Mucosa of rectum (tissue), 2 donors: ENCODE measurements at regions not wholly inside any gene's neighbourhood (a gene's known extent, or its start where the extent isn't known, plus 50 kb on each side); places are given as distances from the start of the nearest gene placed in this dataset.
"Not testable (repeated sequence)": the region's sequence is repeated elsewhere in the genome, so short reads cannot be mapped to it uniquely, and the experiment has no call there.

ENCODE experiments used
- H3K27ac ChIP-seq, 2 donors: one replicate each; pipeline ENCODE4 v1.7.0; 2013; ENCODE audit warnings: inconsistent platforms in 2 of 2, low read depth in 2 of 2, low read length in 2 of 2
- H3K27me3 ChIP-seq, 2 donors: one replicate each; pipeline ENCODE4 v1.7.0; 2013; ENCODE audit warnings: low read length in 2 of 2; ENCODE audit not compliant: control insufficient read depth in 2 of 2, insufficient read depth in 2 of 2
- H3K36me3 ChIP-seq, 2 donors: one replicate each; pipeline ENCODE4 v1.7.0; 2013; ENCODE audit warnings: low read length in 2 of 2; ENCODE audit not compliant: control insufficient read depth in 2 of 2, insufficient read depth in 2 of 2
- H3K4me1 ChIP-seq, 2 donors: one replicate each; pipeline ENCODE4 v1.7.0; 2013; ENCODE audit warnings: low read length in 2 of 2, mild to moderate bottlenecking in 1 of 2; ENCODE audit not compliant: control insufficient read depth in 2 of 2, insufficient read depth in 2 of 2
- H3K4me3 ChIP-seq, 2 donors: one replicate each; pipeline ENCODE4 v1.7.0; 2013; ENCODE audit warnings: low read length in 2 of 2
- H3K9ac ChIP-seq, 2 donors: one replicate each; pipeline ENCODE4 v1.7.0; 2013; ENCODE audit warnings: low read length in 2 of 2, low read depth in 1 of 2, mild to moderate bottlenecking in 1 of 2
- H3K9me3 ChIP-seq, 2 donors: one replicate each; pipeline ENCODE4 v1.7.0; 2013; ENCODE audit warnings: low read length in 2 of 2; ENCODE audit not compliant: control insufficient read depth in 2 of 2
- donor health status: healthy.
- donor health status: Normal muscosa, but diverticular disease.

DNA sequence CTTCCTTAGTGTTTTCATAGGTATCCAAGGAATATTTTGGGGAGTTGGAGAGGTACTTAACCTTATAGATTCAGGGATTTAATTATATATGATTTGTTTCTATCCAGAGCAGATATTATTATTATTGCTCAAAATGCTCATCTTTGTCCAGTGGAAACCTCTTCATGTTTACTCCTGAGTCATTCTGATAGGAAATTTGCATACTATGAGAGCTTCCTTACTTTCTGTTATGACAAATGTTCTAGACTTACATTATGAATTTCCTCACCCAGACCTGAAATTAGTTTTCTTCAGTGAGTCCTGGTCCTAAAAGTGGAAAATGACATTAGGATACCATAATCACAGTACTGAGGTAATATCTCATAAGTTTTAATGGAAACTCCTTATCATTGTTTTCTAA lies 57.5 kb upstream of the PLPPR5 start:
- no peak overlapping the region for H3K27ac ChIP-seq
- no peak overlapping the region for H3K4me3 ChIP-seq
- no peaks in the 10 kb centered on the region for H3K36me3 ChIP-seq
- no peaks in the 10 kb centered on the region for H3K27me3 ChIP-seq
- no peaks in the 10 kb centered on the region for H3K9me3 ChIP-seq
- no peak overlapping the region for H3K9ac ChIP-seq
- H3K4me1 ChIP-seq = no peaks in the 10 kb centered on the region

DNA sequence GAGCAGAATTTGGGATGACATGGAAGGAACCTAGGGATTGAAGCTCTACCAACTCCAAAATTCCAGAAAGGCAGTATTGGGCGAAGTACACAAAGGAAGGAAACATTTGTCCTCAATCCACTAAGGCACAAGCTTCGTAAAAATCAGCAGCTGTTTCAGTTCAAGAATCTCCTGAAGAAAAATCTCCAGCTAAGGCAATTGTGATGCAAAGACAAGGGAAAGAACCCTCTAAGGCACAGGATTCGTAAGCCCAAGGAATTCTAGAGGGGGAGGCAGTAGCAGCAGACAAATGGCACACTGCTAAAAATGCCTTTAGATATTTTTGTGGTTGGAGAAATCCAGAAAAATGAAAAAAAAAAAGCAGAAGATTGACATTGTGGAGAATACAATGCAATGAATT lies 64.5 kb upstream of the PLPPR5 start:
- Histone ChIP-seq H3K4me1 (no peaks in the 10 kb centered on the region), H3K36me3 (no peaks in the 10 kb centered on the region), H3K9me3 (no peaks in the 10 kb centered on the region), H3K9ac (no peak overlapping the region), H3K4me3 (no peak overlapping the region), H3K27me3 (no peaks in the 10 kb centered on the region), H3K27ac (no peak overlapping the region)

DNA sequence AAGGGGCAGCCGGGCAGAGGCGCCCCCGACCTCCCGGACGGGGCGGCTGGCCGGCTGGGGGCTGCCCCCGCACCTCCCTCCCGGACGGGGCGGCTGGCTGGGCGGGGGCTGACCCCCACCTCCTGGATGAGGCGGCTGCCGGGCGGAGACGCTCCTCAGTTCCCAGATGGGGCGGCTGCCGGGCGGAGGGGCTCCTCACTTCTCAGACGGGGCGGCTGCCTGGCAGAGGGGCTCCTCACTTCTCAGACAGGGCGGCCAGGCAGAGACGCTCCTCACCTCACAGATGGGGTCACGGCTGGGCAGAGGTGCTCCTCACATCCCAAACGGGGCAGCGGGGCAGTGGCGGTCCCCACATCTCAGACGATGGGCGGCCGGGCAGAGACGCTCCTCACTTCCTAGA lies 73.9 kb upstream of the PLPPR5 start:
- not testable (repeated sequence) for H3K9me3 ChIP-seq, H3K9ac ChIP-seq, H3K4me3 ChIP-seq, H3K27me3 ChIP-seq, H3K4me1 ChIP-seq, H3K36me3 ChIP-seq, H3K27ac ChIP-seq

DNA sequence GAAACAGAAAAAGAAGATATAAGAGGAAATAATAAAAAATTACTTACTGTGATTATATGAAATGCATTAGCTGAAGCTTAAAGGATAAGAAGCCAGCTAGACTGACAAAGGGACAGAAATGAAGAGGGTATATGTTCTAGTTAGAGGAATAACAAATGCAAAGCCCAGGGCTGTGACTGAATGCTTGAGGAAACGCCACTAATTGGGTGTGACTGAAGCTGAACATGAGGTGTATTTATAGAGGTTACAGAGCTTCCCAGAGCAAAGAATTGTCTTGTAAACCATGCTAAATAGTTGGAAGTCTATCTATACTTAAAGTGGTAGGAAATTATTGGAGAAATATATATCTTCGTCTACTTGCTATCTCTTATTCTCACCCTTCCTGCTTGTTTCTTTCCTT lies 77.7 kb upstream of the PLPPR5 start:
- Histone ChIP-seq H3K4me1 (no peaks in the 10 kb centered on the region), H3K4me3 (no peak overlapping the region), H3K27me3 (no peaks in the 10 kb centered on the region), H3K9ac (no peak overlapping the region), H3K36me3 (no peaks in the 10 kb centered on the region), H3K27ac (no peak overlapping the region), H3K9me3 (no peaks in the 10 kb centered on the region)

DNA sequence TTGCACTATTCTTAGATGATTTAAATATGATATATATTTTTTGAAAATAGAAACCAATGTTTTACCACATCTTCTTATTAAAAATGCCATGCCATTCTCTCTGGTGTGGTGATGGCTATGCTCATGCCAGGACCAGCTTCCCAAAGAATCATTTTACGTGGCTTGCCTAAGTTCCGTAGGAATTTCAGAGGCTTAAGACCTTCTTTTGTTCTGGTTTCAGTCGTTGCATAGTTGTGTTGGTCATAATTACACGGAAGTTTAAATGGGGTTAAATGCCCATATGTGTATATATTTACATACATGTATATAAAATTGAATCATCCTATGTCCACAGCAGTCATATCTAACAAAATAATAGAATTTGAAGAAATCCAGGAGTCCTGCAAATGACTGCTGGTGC lies 78.7 kb upstream of the PLPPR5 start:
- no peaks in the 10 kb centered on the region for H3K9me3 ChIP-seq
- no peak overlapping the region for H3K27ac ChIP-seq
- no peaks in the 10 kb centered on the region for H3K36me3 ChIP-seq
- H3K4me3 ChIP-seq = no peak overlapping the region
- H3K27me3 ChIP-seq = no peaks in the 10 kb centered on the region
- no peaks in the 10 kb centered on the region for H3K4me1 ChIP-seq
- H3K9ac ChIP-seq = no peak overlapping the region

DNA sequence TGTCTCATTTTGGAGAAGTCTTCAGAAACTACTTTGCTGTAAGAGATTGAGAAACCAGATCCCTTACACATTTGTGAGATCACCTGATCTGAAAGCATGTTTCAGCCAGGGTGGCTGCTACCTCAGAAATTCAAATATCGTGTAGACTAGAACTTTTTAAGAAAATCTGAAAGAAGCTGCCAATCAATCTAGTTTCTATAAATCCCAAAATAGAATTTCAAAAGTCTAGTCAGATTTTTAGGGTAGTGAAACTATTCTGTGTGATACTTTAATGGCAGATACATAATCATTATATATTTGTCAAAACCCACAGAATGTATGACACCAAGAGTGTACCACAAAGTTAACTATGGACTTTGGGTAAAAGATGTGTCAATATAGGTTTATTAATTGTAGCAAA lies 79.9 kb upstream of the PLPPR5 start:
- Histone ChIP-seq H3K27ac (no peak overlapping the region), H3K9me3 (no peaks in the 10 kb centered on the region), H3K4me3 (no peak overlapping the region), H3K9ac (no peak overlapping the region), H3K4me1 (no peaks in the 10 kb centered on the region), H3K27me3 (no peaks in the 10 kb centered on the region), H3K36me3 (no peaks in the 10 kb centered on the region)

DNA sequence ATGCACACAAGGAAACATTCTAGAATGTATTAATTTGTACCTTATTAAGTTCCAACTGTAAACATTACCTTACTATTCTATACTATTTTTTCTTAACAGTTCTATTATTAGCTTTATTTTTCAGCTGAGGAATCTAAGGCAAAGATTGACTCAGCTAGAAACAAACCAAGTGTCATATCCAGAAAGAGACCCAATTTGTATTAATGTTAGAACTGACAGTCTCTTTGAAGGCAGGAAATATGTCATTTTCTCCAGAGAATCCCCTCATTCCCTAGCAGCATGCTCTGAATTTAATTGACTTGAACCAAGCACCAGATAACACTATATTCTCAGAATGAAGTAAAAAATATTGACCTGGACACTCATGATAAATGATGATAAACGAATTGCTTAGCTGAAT lies 81.4 kb upstream of the PLPPR5 start:
- H3K4me1 ChIP-seq = no peaks in the 10 kb centered on the region
- no peak overlapping the region for H3K27ac ChIP-seq
- no peaks in the 10 kb centered on the region for H3K9me3 ChIP-seq
- H3K4me3 ChIP-seq = no peak overlapping the region
- no peaks in the 10 kb centered on the region for H3K27me3 ChIP-seq
- H3K9ac ChIP-seq = no peak overlapping the region
- no peaks in the 10 kb centered on the region for H3K36me3 ChIP-seq

DNA sequence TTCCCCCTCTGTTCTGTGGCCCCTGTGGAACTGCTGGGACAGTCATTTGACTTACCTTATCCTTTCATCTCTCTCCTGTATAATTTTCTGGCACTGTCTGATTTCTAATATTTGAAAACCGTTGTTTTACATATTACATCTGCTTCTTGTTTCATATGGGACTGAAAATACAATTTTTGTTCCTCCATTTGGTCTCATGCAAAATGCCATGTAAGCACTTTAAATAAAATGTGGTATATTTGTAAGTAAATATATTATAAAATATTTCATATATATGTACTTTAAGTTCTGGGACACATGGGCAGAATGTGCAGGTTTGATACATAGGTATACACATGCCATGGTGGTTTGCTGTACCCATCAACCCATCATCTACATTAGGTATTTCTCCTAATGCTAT lies 93.9 kb upstream of the PLPPR5 start:
- no peak overlapping the region for H3K9ac ChIP-seq
- no peaks in the 10 kb centered on the region for H3K27me3 ChIP-seq
- no peak overlapping the region for H3K27ac ChIP-seq
- no peaks in the 10 kb centered on the region for H3K36me3 ChIP-seq
- H3K4me3 ChIP-seq = no peak overlapping the region
- peaks cover 0 to 2% of the 10 kb centered on the region in 2 donors for H3K9me3 ChIP-seq
- H3K4me1 ChIP-seq = no peaks in the 10 kb centered on the region

DNA sequence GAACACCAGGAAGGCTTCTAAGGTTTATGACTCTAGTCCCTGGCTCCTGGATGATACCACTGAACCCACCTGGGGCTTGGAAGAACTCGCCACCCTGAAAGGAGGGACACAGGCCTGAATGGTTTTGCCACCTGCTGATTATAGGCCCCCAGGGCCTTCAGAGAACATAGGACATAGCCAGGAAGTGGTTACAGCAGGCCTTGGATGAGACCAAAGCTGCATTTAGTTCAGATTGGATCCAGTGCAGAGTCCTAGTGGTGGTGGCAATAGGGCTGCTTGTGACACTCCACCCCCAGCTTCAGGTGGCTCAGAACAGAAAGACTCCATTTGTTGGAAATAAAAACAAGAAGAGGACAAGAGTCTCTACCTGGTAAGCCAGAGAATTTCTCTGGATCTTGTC lies 101.6 kb upstream of the PLPPR5 start:
- H3K9me3 ChIP-seq = no peaks in the 10 kb centered on the region
- H3K9ac ChIP-seq = no peak overlapping the region
- H3K36me3 ChIP-seq = no peaks in the 10 kb centered on the region
- H3K27me3 ChIP-seq = no peaks in the 10 kb centered on the region
- H3K4me1 ChIP-seq = no peaks in the 10 kb centered on the region
- no peak overlapping the region for H3K4me3 ChIP-seq
- no peak overlapping the region for H3K27ac ChIP-seq

DNA sequence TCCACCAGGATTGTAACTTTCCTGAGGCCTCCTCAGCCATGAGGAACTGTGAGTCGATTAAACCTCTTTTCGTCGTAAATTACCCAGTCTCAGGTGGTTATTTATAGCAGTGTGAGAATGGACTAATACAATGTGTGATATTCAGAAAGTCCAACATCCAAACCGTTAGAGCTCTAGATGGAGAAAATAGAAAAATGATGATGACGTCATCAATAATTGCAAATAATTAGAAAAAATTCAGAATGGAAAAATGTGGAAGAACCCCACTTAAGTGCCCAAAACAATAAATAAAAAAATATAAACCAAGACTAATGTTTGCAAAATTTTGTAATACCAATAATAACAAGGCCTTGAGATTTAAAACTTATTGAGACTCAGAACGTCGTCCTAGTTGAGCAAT lies 103.0 kb upstream of the PLPPR5 start:
- no peaks in the 10 kb centered on the region for H3K36me3 ChIP-seq

More for the DNA sequence above, 103.0 kb upstream of the PLPPR5 start:
- Histone ChIP-seq H3K9me3 (no peaks in the 10 kb centered on the region), H3K4me1 (no peaks in the 10 kb centered on the region), H3K9ac (no peak overlapping the region), H3K27me3 (no peaks in the 10 kb centered on the region), H3K27ac (no peak overlapping the region), H3K4me3 (no peak overlapping the region)
